Panc1 (cell line): ENCODE measurements at regions not wholly inside any gene's neighbourhood (a gene's known extent, or its start where the extent isn't known, plus 50 kb on each side); places are given as distances from the start of the nearest gene placed in this dataset.

Source experiments
- POLR2AphosphoS5 ChIP-seq: IDR thresholded peaks from 2 replicates; pipeline ENCODE4 v1.6.1; 2012; ENCODE audit warnings: mild to moderate bottlenecking, low read depth, low read length, moderate library complexity
- SIN3A ChIP-seq: IDR thresholded peaks from 2 replicates; pipeline ENCODE4 v1.6.1; 2012; ENCODE audit warnings: low read depth, mild to moderate bottlenecking, low read length, moderate library complexity, borderline replicate concordance; ENCODE audit not compliant: insufficient read depth
- TF ChIP-seq, protein P1 (sequence below): fragments of 450-650 bp; IDR thresholded peaks from 2 replicates; pipeline ENCODE4 v1.5.1; 2017; ENCODE audit warnings: mild to moderate bottlenecking

DNA sequence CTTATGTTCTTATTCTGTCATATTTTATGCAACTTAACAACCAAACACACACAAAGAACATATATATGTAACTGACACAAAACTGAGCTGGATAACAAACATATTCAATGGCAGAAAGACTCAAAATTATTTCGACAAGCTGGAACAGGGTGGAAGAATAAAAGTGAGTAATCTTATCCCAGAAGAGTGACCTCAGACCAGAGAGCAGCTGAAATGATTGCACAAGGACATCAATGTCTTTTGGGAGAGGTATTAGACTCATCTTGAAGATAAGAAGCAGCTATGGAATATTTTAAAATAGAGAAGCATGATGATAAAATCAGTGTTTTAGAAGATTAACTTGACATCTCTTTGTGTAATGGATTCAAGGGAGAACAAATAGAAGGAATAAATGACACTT lies 191.6 kb upstream of the PRDM1 start:
- TF ChIP-seq, protein P1, sequence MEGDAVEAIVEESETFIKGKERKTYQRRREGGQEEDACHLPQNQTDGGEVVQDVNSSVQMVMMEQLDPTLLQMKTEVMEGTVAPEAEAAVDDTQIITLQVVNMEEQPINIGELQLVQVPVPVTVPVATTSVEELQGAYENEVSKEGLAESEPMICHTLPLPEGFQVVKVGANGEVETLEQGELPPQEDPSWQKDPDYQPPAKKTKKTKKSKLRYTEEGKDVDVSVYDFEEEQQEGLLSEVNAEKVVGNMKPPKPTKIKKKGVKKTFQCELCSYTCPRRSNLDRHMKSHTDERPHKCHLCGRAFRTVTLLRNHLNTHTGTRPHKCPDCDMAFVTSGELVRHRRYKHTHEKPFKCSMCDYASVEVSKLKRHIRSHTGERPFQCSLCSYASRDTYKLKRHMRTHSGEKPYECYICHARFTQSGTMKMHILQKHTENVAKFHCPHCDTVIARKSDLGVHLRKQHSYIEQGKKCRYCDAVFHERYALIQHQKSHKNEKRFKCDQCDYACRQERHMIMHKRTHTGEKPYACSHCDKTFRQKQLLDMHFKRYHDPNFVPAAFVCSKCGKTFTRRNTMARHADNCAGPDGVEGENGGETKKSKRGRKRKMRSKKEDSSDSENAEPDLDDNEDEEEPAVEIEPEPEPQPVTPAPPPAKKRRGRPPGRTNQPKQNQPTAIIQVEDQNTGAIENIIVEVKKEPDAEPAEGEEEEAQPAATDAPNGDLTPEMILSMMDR = no peak
- TF ChIP-seq SIN3A (no peak), POLR2AphosphoS5 (no peak)
